Bronchial epithelial cell (primary cell): ENCODE measurements at regions not wholly inside any gene's neighbourhood (a gene's known extent, or its start where the extent isn't known, plus 50 kb on each side); places are given as distances from the start of the nearest gene placed in this dataset.

Source experiments
- DNase-seq: peaks from one replicate; pipeline ENCODE4 v3.0.0-alpha.2; 2010; ENCODE audit warnings: low read depth
- FAIRE-seq: peaks from 2 replicates; lab custom pipeline; 2011; peaks lifted over from hg19 to GRCh38; lab: Jason Lieb, UNC
- H3K27me3 ChIP-seq: 2 replicates; pipeline ENCODE4 v1.5.1; 2011; ENCODE audit warnings: low read length; ENCODE audit not compliant: control insufficient read depth, insufficient read depth
- H3K36me3 ChIP-seq: 2 replicates; pipeline ENCODE4 v1.5.1; 2011; ENCODE audit warnings: low read length; ENCODE audit not compliant: control insufficient read depth, insufficient read depth
- H3K4me3 ChIP-seq: 2 replicates; pipeline ENCODE4 v1.5.1; 2011; ENCODE audit warnings: mild to moderate bottlenecking, low read depth, low read length, control low read depth
- CTCF ChIP-seq: IDR thresholded peaks from 2 replicates; pipeline ENCODE4 v1.5.1; 2011; ENCODE audit warnings: mild to moderate bottlenecking, moderate library complexity, low read length, control low read depth, inconsistent platforms; ENCODE audit not compliant: insufficient read depth, severe bottlenecking

- FAIRE-seq (no peak), DNase-seq (no peak)
- Histone ChIP-seq H3K27me3 (no peaks in the 10 kb centered on the region), H3K36me3 (no peaks in the 10 kb centered on the region), H3K4me3 (no peak overlapping the region)
- TF ChIP-seq CTCF, result no peak
Measured at GRCh38 chr7:52938455-52939133, 96.8 kb upstream of the POM121L12 start.

GRCh38 chr7:52936750-52937149 is 98.7 kb upstream of the POM121L12 start:
- H3K36me3 ChIP-seq, result no peaks in the 10 kb centered on the region
- TF ChIP-seq CTCF, result no peak
- no peak for FAIRE-seq
- no peak for DNase-seq
- H3K4me3 ChIP-seq, result no peak overlapping the region
- no peaks in the 10 kb centered on the region for H3K27me3 ChIP-seq

- no peak for FAIRE-seq
- peak; percentile 0 for DNase-seq
- no peaks in the 10 kb centered on the region for H3K27me3 ChIP-seq
Measured at GRCh38 chr7:52928591-52928990, 106.8 kb upstream of the POM121L12 start.

GRCh38 chr7:52925332-52925731 is 110.1 kb upstream of the POM121L12 start:
- Histone ChIP-seq H3K36me3 (no peaks in the 10 kb centered on the region), H3K27me3 (no peaks in the 10 kb centered on the region), H3K4me3 (no peak overlapping the region)
- DNase-seq (no peak), FAIRE-seq (no peak)
- no peak for TF ChIP-seq CTCF

More at GRCh38 chr7:52928591-52928990, 106.8 kb upstream of the POM121L12 start:
- no peak overlapping the region for H3K4me3 ChIP-seq
- no peaks in the 10 kb centered on the region for H3K36me3 ChIP-seq
- TF ChIP-seq CTCF, result no peak

GRCh38 chr7:52920977-52921376 is 114.5 kb upstream of the POM121L12 start:
- TF ChIP-seq CTCF, result no peak
- Histone ChIP-seq H3K27me3 (no peaks in the 10 kb centered on the region), H3K4me3 (no peak overlapping the region), H3K36me3 (no peaks in the 10 kb centered on the region)
- FAIRE-seq (no peak), DNase-seq (no peak)
